ENCODE measurements at regions not wholly inside any gene's neighbourhood (a gene's known extent, or its start where the extent isn't known, plus 50 kb on each side); places are given as distances from the start of the nearest gene placed in this dataset.

DNA sequence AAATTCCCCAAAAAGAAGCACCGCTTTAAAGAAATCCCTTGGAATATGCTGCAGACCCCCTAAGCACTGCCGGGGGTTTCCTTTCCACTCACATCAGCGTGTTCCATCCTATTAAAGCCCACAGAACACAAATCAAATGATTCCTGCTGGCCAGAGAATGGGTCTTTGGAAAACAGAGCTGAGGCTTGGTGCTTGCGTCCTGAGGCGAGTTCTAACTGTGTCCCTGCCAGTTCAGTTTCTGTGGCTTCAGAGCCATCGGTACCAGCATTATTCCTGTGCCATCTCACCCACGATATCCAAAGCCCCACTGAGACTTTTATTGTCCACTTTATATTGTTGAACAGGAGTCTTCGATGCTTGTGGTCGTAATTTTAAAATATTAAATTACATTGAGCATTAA, 142.0 kb upstream of the SYT13 start:
- TF ChIP-seq POLR2AphosphoS5 (IDR thresholded peaks at IDR 0.05; ENCODE audit: low read depth, low read length), result no peak
- TF ChIP-seq, protein P1, sequence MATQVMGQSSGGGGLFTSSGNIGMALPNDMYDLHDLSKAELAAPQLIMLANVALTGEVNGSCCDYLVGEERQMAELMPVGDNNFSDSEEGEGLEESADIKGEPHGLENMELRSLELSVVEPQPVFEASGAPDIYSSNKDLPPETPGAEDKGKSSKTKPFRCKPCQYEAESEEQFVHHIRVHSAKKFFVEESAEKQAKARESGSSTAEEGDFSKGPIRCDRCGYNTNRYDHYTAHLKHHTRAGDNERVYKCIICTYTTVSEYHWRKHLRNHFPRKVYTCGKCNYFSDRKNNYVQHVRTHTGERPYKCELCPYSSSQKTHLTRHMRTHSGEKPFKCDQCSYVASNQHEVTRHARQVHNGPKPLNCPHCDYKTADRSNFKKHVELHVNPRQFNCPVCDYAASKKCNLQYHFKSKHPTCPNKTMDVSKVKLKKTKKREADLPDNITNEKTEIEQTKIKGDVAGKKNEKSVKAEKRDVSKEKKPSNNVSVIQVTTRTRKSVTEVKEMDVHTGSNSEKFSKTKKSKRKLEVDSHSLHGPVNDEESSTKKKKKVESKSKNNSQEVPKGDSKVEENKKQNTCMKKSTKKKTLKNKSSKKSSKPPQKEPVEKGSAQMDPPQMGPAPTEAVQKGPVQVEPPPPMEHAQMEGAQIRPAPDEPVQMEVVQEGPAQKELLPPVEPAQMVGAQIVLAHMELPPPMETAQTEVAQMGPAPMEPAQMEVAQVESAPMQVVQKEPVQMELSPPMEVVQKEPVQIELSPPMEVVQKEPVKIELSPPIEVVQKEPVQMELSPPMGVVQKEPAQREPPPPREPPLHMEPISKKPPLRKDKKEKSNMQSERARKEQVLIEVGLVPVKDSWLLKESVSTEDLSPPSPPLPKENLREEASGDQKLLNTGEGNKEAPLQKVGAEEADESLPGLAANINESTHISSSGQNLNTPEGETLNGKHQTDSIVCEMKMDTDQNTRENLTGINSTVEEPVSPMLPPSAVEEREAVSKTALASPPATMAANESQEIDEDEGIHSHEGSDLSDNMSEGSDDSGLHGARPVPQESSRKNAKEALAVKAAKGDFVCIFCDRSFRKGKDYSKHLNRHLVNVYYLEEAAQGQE (IDR thresholded peaks at IDR 0.05; ENCODE audit: insufficient read depth in 1 of 2, low read depth in 2 of 2, low read length in 2 of 2), result no peak
- TF ChIP-seq SIN3A (IDR thresholded peaks at IDR 0.05; ENCODE audit: borderline replicate concordance, insufficient read depth, low read length), result no peak
